ENCODE measurements at regions not wholly inside any gene's neighbourhood (a gene's known extent, or its start where the extent isn't known, plus 50 kb on each side); places are given as distances from the start of the nearest gene placed in this dataset.

DNA sequence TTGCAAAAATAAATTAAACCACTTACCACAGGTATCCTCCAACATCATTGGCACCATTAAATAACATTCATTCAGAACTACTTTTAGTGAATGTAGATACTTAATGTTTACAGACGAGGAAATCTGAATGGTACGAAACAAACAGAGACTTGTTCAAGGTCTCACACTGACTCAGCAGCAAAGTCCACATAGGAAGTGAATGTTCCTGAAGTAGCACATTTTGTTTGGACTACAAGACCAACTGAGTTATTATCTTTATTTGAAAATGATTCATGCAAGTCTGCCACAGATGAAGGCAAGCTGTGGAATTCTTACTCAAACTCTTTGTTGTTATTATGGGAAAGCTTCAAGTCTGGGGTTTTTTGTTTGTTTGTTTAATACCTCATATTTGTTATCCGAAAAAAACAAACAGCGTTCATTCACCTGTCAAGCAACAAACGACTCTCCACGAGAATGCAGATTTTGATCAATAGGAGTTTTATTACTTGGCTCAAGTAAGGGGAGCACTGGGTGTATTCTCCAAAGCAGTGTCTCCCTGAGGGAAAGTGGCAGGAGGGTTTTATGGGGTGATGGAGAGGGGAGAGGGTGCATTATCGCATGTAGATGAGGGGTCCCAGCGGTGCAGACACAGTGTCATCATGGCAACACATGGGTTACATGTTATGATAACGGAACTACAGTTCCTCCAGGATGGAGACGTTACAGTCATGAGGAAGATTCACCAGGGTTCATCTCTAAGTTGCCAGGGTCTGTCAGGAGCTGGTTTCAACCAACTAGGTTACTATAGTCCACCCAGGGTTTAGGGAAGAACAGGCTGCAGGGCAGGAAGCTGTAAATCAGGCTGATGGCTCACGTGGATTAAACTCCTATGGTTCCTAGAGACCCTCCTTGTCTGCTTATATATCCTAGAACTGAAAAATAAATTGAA lies 147.7 kb upstream of the AKR1E2 start:
- H2AFZ ChIP-seq (ENCODE audit: control insufficient read depth, low read length), result peak overlapping the region; percentile 5
- H3K9me1 ChIP-seq (ENCODE audit: control insufficient read depth, extremely low read depth, insufficient read depth, low read length), result no peaks in the 10 kb centered on the region
- H3K4me2 ChIP-seq (ENCODE audit: control insufficient read depth, extremely low read depth, insufficient read depth, low read depth, low read length), result peak overlapping the region; percentile 85
- no peaks in the 10 kb centered on the region for H4K20me1 ChIP-seq (ENCODE audit: control insufficient read depth, extremely low read depth, insufficient read depth, low read length)
- H3K36me3 ChIP-seq (ENCODE audit: control insufficient read depth in 2 of 2, extremely low read depth in 1 of 2, insufficient read depth in 2 of 2, low read length in 2 of 2), result no peaks in the 10 kb centered on the region
- DNase-seq (ENCODE audit: low read depth, low spot score), result no peak
- dilution Hi-C loops (cut with MboI; ENCODE audit: extremely low pct_ligation_motif_present, low sequenced_read_pairs), result no loop called here
- peak overlapping the region; percentile 85 for H3K9ac ChIP-seq (ENCODE audit: control insufficient read depth, extremely low read depth, insufficient read depth, low read length)
- peak; percentile 97 for FAIRE-seq
- H3K4me1 ChIP-seq (ENCODE audit: control insufficient read depth, extremely low read depth, insufficient read depth, low read length), result peaks cover 40% of the 10 kb centered on the region
- H3K27ac ChIP-seq (ENCODE audit: control insufficient read depth, insufficient read depth, low read length), result peak overlapping the region; percentile 90
- peaks cover 40% of the 10 kb centered on the region for H3K79me2 ChIP-seq (ENCODE audit: control insufficient read depth, insufficient read depth, low read length)
- no peak for TF ChIP-seq CTCF (optimal IDR thresholded peaks at IDR 0.05 in 1 of 3, IDR thresholded peaks at IDR 0.05 in 1 of 3, conservative IDR thresholded peaks at IDR 0.05 in 1 of 3; ENCODE audit: extremely low read depth in 1 of 3, insufficient read depth in 2 of 3, low read length in 3 of 3)
- no peak for TF ChIP-seq EZH2 (IDR thresholded peaks at IDR 0.05; ENCODE audit: low read length)
- H3K27me3 ChIP-seq (ENCODE audit: control insufficient read depth, extremely low read depth, insufficient read depth, low read length), result no peaks in the 10 kb centered on the region
- peak overlapping the region; percentile 48 to 85 (median 61) for H3K4me3 ChIP-seq (ENCODE audit: control insufficient read depth in 2 of 3, extremely low read depth in 1 of 3, insufficient read depth in 2 of 3, low read depth in 1 of 3, low read length in 3 of 3)
- no peaks in the 10 kb centered on the region for H3K9me3 ChIP-seq (ENCODE audit: control insufficient read depth, low read depth, low read length)

GRCh38 chr10:4677296-4678021 lies 148.5 kb upstream of the AKR1E2 start:
- no peak for FAIRE-seq
- no peak for TF ChIP-seq EZH2 (IDR thresholded peaks at IDR 0.05; ENCODE audit: low read length)
- no peak for TF ChIP-seq CTCF (optimal IDR thresholded peaks at IDR 0.05 in 1 of 3, IDR thresholded peaks at IDR 0.05 in 1 of 3, conservative IDR thresholded peaks at IDR 0.05 in 1 of 3; ENCODE audit: extremely low read depth in 1 of 3, insufficient read depth in 2 of 3, low read length in 3 of 3)
- H3K27ac ChIP-seq (ENCODE audit: control insufficient read depth, insufficient read depth, low read length), result peak overlapping the region; percentile 90
- peaks cover 40% of the 10 kb centered on the region for H3K79me2 ChIP-seq (ENCODE audit: control insufficient read depth, insufficient read depth, low read length)
- peak overlapping the region; percentile 85 for H3K9ac ChIP-seq (ENCODE audit: control insufficient read depth, extremely low read depth, insufficient read depth, low read length)
- dilution Hi-C loops (cut with MboI; ENCODE audit: extremely low pct_ligation_motif_present, low sequenced_read_pairs), result no loop called here
- no peak for DNase-seq (ENCODE audit: low read depth, low spot score)
- H3K27me3 ChIP-seq (ENCODE audit: control insufficient read depth, extremely low read depth, insufficient read depth, low read length), result no peaks in the 10 kb centered on the region
- no peaks in the 10 kb centered on the region for H4K20me1 ChIP-seq (ENCODE audit: control insufficient read depth, extremely low read depth, insufficient read depth, low read length)
- no peaks in the 10 kb centered on the region for H3K9me1 ChIP-seq (ENCODE audit: control insufficient read depth, extremely low read depth, insufficient read depth, low read length)
- H3K9me3 ChIP-seq (ENCODE audit: control insufficient read depth, low read depth, low read length), result no peaks in the 10 kb centered on the region
- H3K36me3 ChIP-seq (ENCODE audit: control insufficient read depth in 2 of 2, extremely low read depth in 1 of 2, insufficient read depth in 2 of 2, low read length in 2 of 2), result no peaks in the 10 kb centered on the region
- H3K4me3 ChIP-seq (ENCODE audit: control insufficient read depth in 2 of 3, extremely low read depth in 1 of 3, insufficient read depth in 2 of 3, low read depth in 1 of 3, low read length in 3 of 3), result peak overlapping the region; percentile 48 to 85 (median 61)
- peak overlapping the region; percentile 85 for H3K4me2 ChIP-seq (ENCODE audit: control insufficient read depth, extremely low read depth, insufficient read depth, low read depth, low read length)
- H2AFZ ChIP-seq (ENCODE audit: control insufficient read depth, low read length), result no peak overlapping the region
- peaks cover 47% of the 10 kb centered on the region for H3K4me1 ChIP-seq (ENCODE audit: control insufficient read depth, extremely low read depth, insufficient read depth, low read length)

Measured in keratinocyte (primary cell).